GM23248 (cell line): ENCODE measurements at regions not wholly inside any gene's neighbourhood (a gene's known extent, or its start where the extent isn't known, plus 50 kb on each side); places are given as distances from the start of the nearest gene placed in this dataset.
"Not testable (repeated sequence)": the region's sequence is repeated elsewhere in the genome, so short reads cannot be mapped to it uniquely, and the experiment has no call there.

Experiments
- EZH2 ChIP-seq: fragments of 200-600 bp; sonication (generic); IDR thresholded peaks from 2 replicates; pipeline ENCODE4 v1.6.1; 2018; ENCODE audit warnings: antibody characterized with exemption, mild to moderate bottlenecking; ENCODE audit not compliant: insufficient read depth, poor library complexity, severe bottlenecking
- EZH2phosphoT487 ChIP-seq: fragments of 200-600 bp; sonication (generic); IDR thresholded peaks from 2 replicates; pipeline ENCODE4 v1.6.1; 2018; ENCODE audit warnings: antibody characterized with exemption, moderate library complexity, mild to moderate bottlenecking, low read depth; ENCODE audit not compliant: insufficient read depth

DNA sequence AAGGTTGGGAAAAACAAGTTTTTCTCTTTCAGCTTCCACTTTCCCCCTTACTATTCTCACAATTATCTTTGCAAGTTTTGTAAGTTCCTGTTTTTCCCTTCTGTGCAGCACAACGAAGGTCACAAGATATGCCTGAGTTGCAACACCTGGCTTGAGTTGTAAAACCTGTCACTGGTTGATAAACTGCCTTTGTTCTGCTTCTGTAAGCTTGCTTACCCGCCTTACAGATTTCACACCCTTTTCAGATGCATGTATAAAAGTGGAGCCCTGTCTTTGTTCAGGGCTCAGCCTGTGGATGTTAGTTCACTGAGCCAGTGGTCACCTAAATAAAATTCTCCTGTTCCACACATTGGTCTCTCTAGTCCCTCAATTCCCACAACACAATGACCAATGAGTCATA, 318.9 kb downstream of the UBE2NL start:
- not testable (repeated sequence) for TF ChIP-seq EZH2phosphoT487, EZH2
